Mesendoderm (in vitro differentiated cells): ENCODE measurements at regions not wholly inside any gene's neighbourhood (a gene's known extent, or its start where the extent isn't known, plus 50 kb on each side); places are given as distances from the start of the nearest gene placed in this dataset.

ENCODE experiments used
- DNase-seq: peaks from one replicate; pipeline ENCODE4 v3.0.0; 2013
- H2AK5ac ChIP-seq: 2 replicates; pipeline ENCODE4 v1.6.1; 2013; ENCODE audit warnings: low read length, inconsistent platforms
- H2BK120ac ChIP-seq: 2 replicates; pipeline ENCODE4 v1.6.1; 2013; ENCODE audit warnings: low read depth, mild to moderate bottlenecking, low read length, moderate library complexity, mixed read lengths
- H2BK15ac ChIP-seq: replicated peaks from 2 replicates; pipeline ENCODE4 v1.6.1; 2013; ENCODE audit warnings: low read depth, mild to moderate bottlenecking, moderate library complexity
- H2BK5ac ChIP-seq: 2 replicates; pipeline ENCODE4 v1.6.1; 2013; ENCODE audit warnings: low read length, inconsistent platforms
- H3K18ac ChIP-seq: 2 replicates; pipeline ENCODE4 v1.6.1; 2013; ENCODE audit warnings: mild to moderate bottlenecking, low read length, mixed read lengths
- H3K23ac ChIP-seq: one replicate; pipeline ENCODE4 v1.6.1; 2013; ENCODE audit warnings: low read length
- H3K27ac ChIP-seq: 2 replicates; pipeline ENCODE4 v1.5.1; 2013; ENCODE audit warnings: low read depth, mild to moderate bottlenecking, inconsistent platforms, low read length, moderate library complexity
- H3K27me3 ChIP-seq: 2 replicates; pipeline ENCODE4 v1.6.1; 2013; ENCODE audit warnings: low read length, control low read depth, mild to moderate bottlenecking, inconsistent platforms; ENCODE audit not compliant: insufficient read depth, poor library complexity
- H3K36me3 ChIP-seq: 2 replicates; pipeline ENCODE4 v1.6.1; 2013; ENCODE audit warnings: low read length, inconsistent platforms; ENCODE audit not compliant: control insufficient read depth, insufficient read depth
- H3K4ac ChIP-seq: one replicate; pipeline ENCODE4 v1.6.1; 2013; ENCODE audit warnings: low read depth, mild to moderate bottlenecking, low read length, moderate library complexity
- H3K4me1 ChIP-seq: 2 replicates; pipeline ENCODE4 v1.6.1; 2013; ENCODE audit warnings: low read depth, low read length, inconsistent platforms; ENCODE audit not compliant: control insufficient read depth
- H3K4me2 ChIP-seq: 2 replicates; pipeline ENCODE4 v1.6.1; 2013; ENCODE audit warnings: low read length
- H3K4me3 ChIP-seq: 2 replicates; pipeline ENCODE4 v1.5.1; 2013; ENCODE audit warnings: mild to moderate bottlenecking, low read length
- H3K56ac ChIP-seq: one replicate; pipeline ENCODE4 v1.6.1; 2013; ENCODE audit warnings: low read length
- H3K79me1 ChIP-seq: 2 replicates; pipeline ENCODE4 v1.6.1; 2013; ENCODE audit warnings: low read length, inconsistent platforms
- H3K79me2 ChIP-seq: 2 replicates; pipeline ENCODE4 v1.6.1; 2013; ENCODE audit warnings: mild to moderate bottlenecking, low read length; ENCODE audit not compliant: control insufficient read depth, insufficient read depth
- H3K9ac ChIP-seq: 2 replicates; pipeline ENCODE4 v1.6.1; 2013; ENCODE audit warnings: low read length, inconsistent platforms
- H4K5ac ChIP-seq: one replicate; pipeline ENCODE4 v1.6.1; 2013; ENCODE audit warnings: low read length
- H4K8ac ChIP-seq: one replicate; pipeline ENCODE4 v1.6.1; 2013; ENCODE audit warnings: low read depth, mild to moderate bottlenecking, control low read depth, low read length, moderate library complexity
- WGBS: extraction: QIAGEN DNeasy Blood & Tissue Kit; methylation state at CpG from one replicate; pipeline ENCODE4 v1.1.7; 2013; ENCODE audit warnings: low lambda C conversion rate, missing lambda C conversion rate; ENCODE audit not compliant: insufficient coverage; ENCODE audit errors: extremely low coverage; 5-methylcytosine and 5-hydroxymethylcytosine counted together

GRCh38 chr2:204234879-204235278, 298.3 kb downstream of the ICOS start:
- no peak overlapping the region for H3K23ac ChIP-seq
- no peak overlapping the region for H3K18ac ChIP-seq
- no peak overlapping the region for H3K9ac ChIP-seq
- H3K27me3 ChIP-seq = no peaks in the 10 kb centered on the region
- no peak overlapping the region for H2BK120ac ChIP-seq
- no peak overlapping the region for H3K27ac ChIP-seq
- no peak overlapping the region for H4K8ac ChIP-seq
- H2BK5ac ChIP-seq = no peak overlapping the region
- no peak overlapping the region for H3K4ac ChIP-seq
- H3K4me3 ChIP-seq = no peak overlapping the region
- no peaks in the 10 kb centered on the region for H3K36me3 ChIP-seq
- H2BK15ac ChIP-seq = no peak overlapping the region
- peak; percentile 22 for DNase-seq
- no peak overlapping the region for H3K4me2 ChIP-seq
- no peak overlapping the region for H4K5ac ChIP-seq
- WGBS = no CpG with 5 or more reads among the region's 4 CpGs
- no peaks in the 10 kb centered on the region for H3K79me1 ChIP-seq
- no peaks in the 10 kb centered on the region for H3K4me1 ChIP-seq
- H3K79me2 ChIP-seq = no peaks in the 10 kb centered on the region
- H3K56ac ChIP-seq = no peak overlapping the region
- H2AK5ac ChIP-seq = no peak overlapping the region

GRCh38 chr2:204237416-204237815, 300.9 kb downstream of the ICOS start:
- H3K18ac ChIP-seq = no peak overlapping the region

DNA sequence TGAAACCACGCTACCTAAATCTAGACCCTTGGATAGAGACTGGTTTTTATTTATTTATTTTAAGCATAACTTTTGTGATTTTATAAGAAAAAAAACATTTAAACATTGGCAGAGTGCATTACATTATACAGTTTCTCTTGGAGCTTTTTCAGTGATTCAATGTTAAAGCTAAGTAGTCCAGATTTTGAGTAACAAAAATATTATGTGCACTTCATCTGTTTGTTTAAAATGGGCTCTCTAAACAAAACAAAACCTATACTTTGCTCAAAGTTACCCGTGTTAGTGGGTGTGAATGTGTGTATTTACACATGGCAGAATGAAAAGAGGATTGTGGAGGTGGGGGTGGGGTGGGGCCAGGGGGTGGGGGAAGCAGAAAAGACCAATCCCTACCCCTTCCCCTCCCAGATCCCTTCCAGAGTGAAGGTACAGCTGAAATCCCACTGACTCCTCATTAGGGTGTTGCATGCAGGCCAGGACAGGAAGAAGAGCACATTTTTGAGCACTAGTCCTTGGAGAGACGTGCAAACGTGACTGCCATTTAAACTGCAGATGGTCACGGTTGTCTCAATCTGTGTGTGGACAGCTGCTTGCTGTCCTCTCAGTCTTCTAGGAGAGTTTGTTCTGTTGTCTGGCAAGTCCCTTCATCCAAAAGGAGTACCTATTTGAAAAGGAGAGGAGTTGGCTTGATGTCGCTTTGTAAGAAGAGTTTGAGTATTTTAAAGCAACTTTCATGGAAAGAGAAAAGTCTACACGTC, 303.0 kb downstream of the ICOS start:
- no peak overlapping the region for H2AK5ac ChIP-seq
- no peak overlapping the region for H3K4me2 ChIP-seq
- no peak overlapping the region for H3K56ac ChIP-seq
- no CpG with 5 or more reads among the region's 7 CpGs for WGBS
- no peak for DNase-seq
- no peaks in the 10 kb centered on the region for H3K79me2 ChIP-seq
- H2BK15ac ChIP-seq = no peak overlapping the region
- no peak overlapping the region for H3K4ac ChIP-seq
- no peak overlapping the region for H2BK120ac ChIP-seq
- H4K8ac ChIP-seq = no peak overlapping the region
- H3K23ac ChIP-seq = no peak overlapping the region
- no peak overlapping the region for H3K9ac ChIP-seq
- H3K18ac ChIP-seq = no peak overlapping the region
- H3K79me1 ChIP-seq = no peaks in the 10 kb centered on the region
- no peak overlapping the region for H3K27ac ChIP-seq
- H4K5ac ChIP-seq = no peak overlapping the region
- H3K4me3 ChIP-seq = no peak overlapping the region
- no peak overlapping the region for H2BK5ac ChIP-seq
- no peaks in the 10 kb centered on the region for H3K27me3 ChIP-seq
- no peaks in the 10 kb centered on the region for H3K4me1 ChIP-seq
- H3K36me3 ChIP-seq = no peaks in the 10 kb centered on the region

More at GRCh38 chr2:204237416-204237815, 300.9 kb downstream of the ICOS start:
- no peaks in the 10 kb centered on the region for H3K79me1 ChIP-seq
- H3K4ac ChIP-seq = no peak overlapping the region
- H2BK5ac ChIP-seq = no peak overlapping the region
- no peak overlapping the region for H2BK15ac ChIP-seq
- H3K36me3 ChIP-seq = no peaks in the 10 kb centered on the region
- no peak overlapping the region for H3K27ac ChIP-seq
- DNase-seq = no peak
- no peaks in the 10 kb centered on the region for H3K27me3 ChIP-seq
- no peak overlapping the region for H3K4me3 ChIP-seq
- no peak overlapping the region for H3K23ac ChIP-seq
- no peak overlapping the region for H2AK5ac ChIP-seq
- H3K4me1 ChIP-seq = no peaks in the 10 kb centered on the region
- H4K8ac ChIP-seq = no peak overlapping the region
- H3K4me2 ChIP-seq = no peak overlapping the region
- no peak overlapping the region for H3K56ac ChIP-seq
- WGBS = no CpG with 5 or more reads among the region's 4 CpGs
- H3K9ac ChIP-seq = no peak overlapping the region
- no peak overlapping the region for H2BK120ac ChIP-seq
- H4K5ac ChIP-seq = no peak overlapping the region
- H3K79me2 ChIP-seq = no peaks in the 10 kb centered on the region

- Histone ChIP-seq H3K79me2 (no peaks in the 10 kb centered on the region), H3K23ac (no peak overlapping the region), H2BK15ac (no peak overlapping the region), H2BK120ac (no peak overlapping the region), H3K4me1 (no peaks in the 10 kb centered on the region), H4K8ac (no peak overlapping the region), H2BK5ac (no peak overlapping the region), H3K27me3 (no peaks in the 10 kb centered on the region), H3K4ac (no peak overlapping the region), H2AK5ac (no peak overlapping the region), H3K9ac (no peak overlapping the region), H3K27ac (no peak overlapping the region), H3K36me3 (no peaks in the 10 kb centered on the region), H3K4me2 (no peak overlapping the region), H4K5ac (no peak overlapping the region), H3K4me3 (no peak overlapping the region), H3K18ac (no peak overlapping the region), H3K79me1 (no peaks in the 10 kb centered on the region), H3K56ac (no peak overlapping the region)
- DNase-seq = no peak
- WGBS = no CpG with 5 or more reads among the region's 2 CpGs
Measured at GRCh38 chr2:204240961-204241360, 304.3 kb upstream of the PARD3B start.

GRCh38 chr2:204249437-204249836, 295.8 kb upstream of the PARD3B start:
- Histone ChIP-seq H3K79me1 (no peaks in the 10 kb centered on the region), H3K18ac (no peak overlapping the region), H2BK15ac (no peak overlapping the region), H3K4me3 (no peak overlapping the region), H4K5ac (no peak overlapping the region), H3K27me3 (no peaks in the 10 kb centered on the region), H3K4me2 (no peak overlapping the region), H2BK5ac (no peak overlapping the region), H3K9ac (no peak overlapping the region), H3K4ac (no peak overlapping the region), H2BK120ac (no peak overlapping the region), H3K56ac (no peak overlapping the region), H4K8ac (no peak overlapping the region), H3K4me1 (no peaks in the 10 kb centered on the region), H3K23ac (no peak overlapping the region), H3K79me2 (no peaks in the 10 kb centered on the region), H3K27ac (no peak overlapping the region), H2AK5ac (no peak overlapping the region), H3K36me3 (no peaks in the 10 kb centered on the region)
- DNase-seq = no peak
- WGBS = no CpG with 5 or more reads among the region's 3 CpGs

DNA sequence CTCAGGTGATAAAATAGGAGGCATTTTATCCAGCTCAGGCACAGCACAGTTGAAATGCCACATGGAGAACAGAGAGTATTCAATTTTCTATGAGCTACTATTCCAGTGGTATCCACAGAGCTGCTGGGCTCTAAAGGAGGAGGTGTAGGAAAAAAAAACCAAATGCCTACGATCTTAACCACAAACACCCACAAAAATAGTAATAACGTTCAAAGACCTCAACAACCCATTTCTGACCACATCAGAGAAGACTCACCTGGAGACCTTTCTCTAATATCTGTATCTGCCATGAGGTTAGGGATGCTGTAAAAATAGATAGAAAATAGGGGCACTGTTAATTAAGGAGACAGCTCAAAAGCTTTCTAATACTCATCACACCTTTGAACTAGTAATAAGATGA, 294.6 kb upstream of the PARD3B start:
- DNase-seq = no peak
- WGBS = no CpG with 5 or more reads among the region's 2 CpGs

More for the DNA sequence above, 294.6 kb upstream of the PARD3B start:
- Histone ChIP-seq H3K4ac (no peak overlapping the region), H4K8ac (no peak overlapping the region), H3K4me1 (peaks cover 5% of the 10 kb centered on the region), H3K4me2 (no peak overlapping the region), H3K23ac (no peak overlapping the region), H4K5ac (no peak overlapping the region), H3K18ac (no peak overlapping the region), H2BK15ac (no peak overlapping the region), H3K56ac (no peak overlapping the region), H2AK5ac (no peak overlapping the region), H2BK120ac (peak overlapping the region; percentile 32), H3K79me2 (no peaks in the 10 kb centered on the region), H3K27ac (no peak overlapping the region), H3K79me1 (no peaks in the 10 kb centered on the region), H3K4me3 (no peak overlapping the region), H3K27me3 (no peaks in the 10 kb centered on the region), H2BK5ac (no peak overlapping the region), H3K36me3 (no peaks in the 10 kb centered on the region), H3K9ac (no peak overlapping the region)
